Islet of Langerhans (tissue), 1 donor: ENCODE measurements at regions not wholly inside any gene's neighbourhood (a gene's known extent, or its start where the extent isn't known, plus 50 kb on each side); places are given as distances from the start of the nearest gene placed in this dataset.
"Not testable (repeated sequence)": the region's sequence is repeated elsewhere in the genome, so short reads cannot be mapped to it uniquely, and the experiment has no call there.

Source experiments
- FAIRE-seq: peaks from one replicate; lab custom pipeline; 2011; peaks lifted over from hg19 to GRCh38; lab: Jason Lieb, UNC

- FAIRE-seq: no peak
Measured at GRCh38 chr4:54843946-54844345, 186.2 kb downstream of the KIT start.

DNA sequence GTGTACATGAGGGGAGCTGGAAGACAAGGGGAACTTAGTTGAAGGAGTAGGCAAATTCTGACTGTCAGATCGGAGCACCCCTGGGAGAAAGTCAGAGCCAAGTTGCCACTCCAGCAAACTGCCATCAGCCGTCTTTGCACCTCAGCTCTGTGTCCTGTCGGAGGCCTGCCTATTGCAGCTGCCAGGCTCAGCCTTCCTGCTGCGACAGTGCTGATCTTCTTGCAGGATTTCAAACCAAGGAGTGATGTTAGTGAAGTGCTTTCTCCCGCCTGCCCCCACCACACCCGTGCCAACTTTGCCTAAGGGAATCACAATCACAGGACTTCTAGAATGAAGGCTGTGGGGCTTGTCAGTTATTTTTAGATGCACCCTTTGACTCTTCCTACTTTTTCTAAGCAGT, 185.3 kb downstream of the KIT start:
- no peak for FAIRE-seq

- no peak for FAIRE-seq
Measured at GRCh38 chr4:54842656-54843055, 184.9 kb downstream of the KIT start.

GRCh38 chr4:54842226-54842625, 184.5 kb downstream of the KIT start:
- FAIRE-seq: no peak

DNA sequence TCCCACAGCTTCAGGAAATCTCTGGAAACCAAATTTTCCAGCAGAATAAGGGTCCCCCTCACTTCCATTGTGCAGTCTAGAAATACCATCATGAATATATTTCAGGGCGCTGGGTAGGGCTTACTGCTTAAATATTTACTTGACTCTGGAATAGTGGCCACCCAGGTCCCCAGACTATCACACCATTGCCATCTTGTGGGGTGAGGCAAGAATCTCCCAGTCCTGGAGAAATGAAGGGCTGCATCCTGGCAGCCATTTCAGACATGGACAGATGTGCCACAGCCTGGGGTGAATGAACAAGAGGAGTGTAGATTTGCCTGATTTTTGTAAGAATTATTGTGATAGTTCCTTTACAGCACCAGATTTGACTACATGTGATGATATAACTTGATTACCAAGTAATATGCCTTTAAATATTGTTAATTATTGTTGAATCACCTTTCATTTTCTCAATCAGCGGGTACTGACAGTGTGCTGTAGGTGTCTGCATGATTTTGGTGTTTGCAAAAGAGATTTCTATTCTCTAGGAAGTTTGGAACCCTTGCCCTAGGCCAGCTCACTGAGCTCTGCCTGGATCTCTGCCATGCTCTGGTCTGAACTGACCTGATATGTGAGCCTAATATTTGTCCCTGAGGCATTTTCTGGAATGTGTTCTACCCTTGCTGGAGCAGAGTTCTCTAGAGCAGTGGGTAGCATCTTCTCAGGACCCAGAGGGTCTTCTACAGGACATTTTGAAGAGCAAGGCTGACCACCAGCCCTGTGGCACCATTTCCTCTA, 183.4 kb downstream of the KIT start:
- FAIRE-seq: no peak

DNA sequence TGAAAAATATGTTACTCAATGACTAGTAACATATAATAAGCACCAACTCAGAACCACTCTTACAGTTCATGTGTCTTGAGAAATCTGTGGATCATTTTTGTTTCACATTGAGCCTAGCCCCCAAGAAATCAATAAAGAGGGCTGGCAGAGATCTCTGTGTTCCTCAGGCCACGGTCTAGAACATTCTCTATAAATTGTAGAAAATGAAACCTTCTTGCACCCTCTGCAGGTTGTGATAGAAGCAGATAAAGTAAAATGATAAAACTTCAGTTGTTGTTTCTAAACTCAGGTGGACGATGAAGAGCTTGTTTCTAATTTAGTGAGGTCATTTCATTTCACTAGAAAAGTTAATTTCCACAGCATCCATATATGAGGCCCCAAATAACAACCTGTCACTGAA, 182.7 kb downstream of the KIT start:
- no peak for FAIRE-seq

- FAIRE-seq: no peak
Measured at GRCh38 chr4:54838301-54838700, 180.5 kb downstream of the KIT start.

DNA sequence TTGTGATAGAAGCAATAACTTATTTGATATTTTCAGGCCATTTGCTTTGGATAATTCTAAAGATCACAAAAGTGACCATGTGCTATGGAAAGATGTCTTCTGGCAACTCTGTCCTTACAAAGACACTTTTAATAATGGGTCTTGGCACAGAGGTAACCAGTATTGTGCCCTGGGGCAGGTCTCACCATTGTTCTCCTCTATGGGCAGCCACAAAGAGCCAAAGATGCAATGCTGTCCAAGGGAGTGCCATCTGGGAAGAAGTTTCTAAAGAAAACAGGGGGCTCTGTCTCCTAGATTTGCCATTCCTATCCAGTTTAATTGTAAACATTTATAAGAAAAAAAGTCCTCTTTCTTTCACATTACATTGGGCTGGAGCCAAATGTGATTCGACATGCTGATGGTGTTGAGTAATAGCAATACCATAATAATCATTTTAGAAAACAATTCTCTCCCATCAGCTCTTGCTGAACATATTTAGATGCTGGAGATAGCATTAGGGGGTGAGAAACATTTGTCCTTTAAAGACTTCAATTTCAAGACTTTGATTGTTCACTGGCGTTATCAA, 179.9 kb downstream of the KIT start:
- FAIRE-seq: no peak

GRCh38 chr4:54828361-54828760, 170.6 kb downstream of the KIT start:
- FAIRE-seq: not testable (repeated sequence)

DNA sequence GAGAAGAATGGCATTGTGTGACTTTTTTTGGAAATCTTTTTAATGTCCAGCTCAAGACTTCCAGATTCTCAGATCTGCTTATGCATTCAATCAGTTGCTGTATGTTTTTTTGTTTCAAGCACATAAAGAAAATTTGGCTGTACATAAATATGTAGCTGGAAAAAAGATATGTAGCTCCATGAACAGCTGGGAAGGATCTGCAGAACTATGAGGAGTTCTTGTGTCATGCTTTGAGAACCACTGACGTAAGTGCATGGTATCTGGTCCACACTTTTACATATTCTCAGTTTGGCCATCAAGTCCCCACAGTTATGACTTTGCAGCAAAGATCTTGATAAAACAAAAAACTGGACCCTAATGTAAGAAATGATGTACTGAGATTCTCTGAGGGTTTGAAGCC, 165.9 kb downstream of the KIT start:
- no peak for FAIRE-seq

GRCh38 chr4:54819034-54819433, 161.3 kb downstream of the KIT start:
- FAIRE-seq: no peak

GRCh38 chr4:54818481-54818880, 160.7 kb downstream of the KIT start:
- no peak for FAIRE-seq

GRCh38 chr4:54813674-54814073, 155.9 kb downstream of the KIT start:
- no peak for FAIRE-seq

GRCh38 chr4:54806351-54806750, 148.6 kb downstream of the KIT start:
- FAIRE-seq: no peak

- FAIRE-seq: no peak
Measured at GRCh38 chr4:54802336-54802735, 144.6 kb downstream of the KIT start.

DNA sequence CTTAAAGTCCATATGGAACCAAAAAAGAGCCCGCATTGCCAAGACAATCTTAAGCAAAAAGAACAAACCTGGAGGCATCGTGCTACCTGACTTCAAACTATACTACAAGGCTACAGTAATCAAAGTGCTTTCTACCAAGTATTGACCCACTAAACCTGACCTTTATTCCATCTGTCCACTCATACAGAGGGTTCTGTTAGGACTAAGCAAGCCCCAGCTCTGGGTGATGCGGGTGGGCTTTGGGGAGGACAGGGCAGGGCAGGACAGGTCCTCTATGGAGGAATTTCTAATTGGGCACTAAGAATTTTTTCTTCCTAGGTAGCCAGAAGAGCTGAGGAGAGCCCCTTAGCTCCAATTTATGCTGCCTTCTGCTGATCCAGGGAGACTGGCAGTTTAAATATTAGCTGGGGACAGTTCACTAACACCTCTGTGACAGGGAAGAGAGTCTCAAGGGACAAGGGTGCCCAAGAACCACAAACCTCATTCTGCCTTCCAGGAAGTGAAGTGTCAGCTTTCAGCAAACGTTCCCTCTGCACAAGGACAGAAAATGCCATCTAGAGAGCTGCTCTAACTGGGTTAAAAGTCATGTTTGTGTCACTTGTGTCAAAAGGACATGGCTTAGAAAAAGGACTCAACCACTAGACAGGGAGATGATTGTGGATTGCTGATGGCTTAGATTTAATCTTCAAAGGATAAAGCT, 143.2 kb downstream of the KIT start:
- FAIRE-seq: no peak

DNA sequence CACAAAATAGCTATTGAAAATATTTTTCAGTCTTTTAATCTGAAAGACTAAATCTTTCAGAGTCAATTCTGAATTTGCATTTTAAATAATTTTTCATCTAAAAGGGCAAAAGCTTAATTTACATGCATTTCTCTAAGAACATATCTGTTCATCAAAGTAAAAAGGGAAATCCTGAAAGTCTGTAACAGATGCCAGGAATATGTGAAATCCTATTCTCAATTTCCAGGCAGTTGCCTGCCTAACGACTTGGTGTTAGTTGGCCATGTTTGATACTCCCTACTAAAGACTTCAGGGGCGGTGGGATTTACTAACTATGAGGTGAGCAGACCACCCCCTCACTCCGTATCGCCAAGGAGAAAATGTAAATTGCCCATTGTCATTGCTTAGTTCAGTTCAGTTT, 136.8 kb downstream of the KIT start:
- FAIRE-seq: no peak

DNA sequence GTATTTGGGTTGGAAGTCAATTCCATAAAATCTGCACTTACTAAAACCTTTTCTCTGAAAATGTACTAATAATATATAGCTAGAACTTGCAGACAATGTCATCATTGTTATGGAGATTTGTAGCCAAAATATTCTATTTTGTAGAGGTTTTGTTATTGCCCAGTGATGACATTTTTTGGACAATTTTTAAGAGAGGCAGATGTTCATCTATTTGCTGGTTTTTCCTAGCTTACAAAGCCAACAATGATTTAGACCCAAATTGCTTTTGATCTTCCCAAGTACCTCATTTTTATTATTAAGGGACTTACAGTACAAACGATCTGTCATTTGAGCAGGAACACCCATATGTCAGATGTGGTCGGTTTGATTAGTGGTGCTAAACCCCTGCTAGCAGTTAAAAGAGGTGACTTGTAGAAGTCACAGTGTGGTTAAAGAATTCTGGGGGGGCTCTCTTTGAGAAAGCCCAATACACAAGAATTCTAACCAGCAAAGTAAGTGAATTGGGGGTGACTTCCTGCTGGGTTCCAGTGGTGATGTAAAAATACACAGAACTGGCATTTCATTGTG, 136.2 kb downstream of the KIT start:
- FAIRE-seq: no peak
